H4 (cell line): ENCODE measurements at regions not wholly inside any gene's neighbourhood (a gene's known extent, or its start where the extent isn't known, plus 50 kb on each side); places are given as distances from the start of the nearest gene placed in this dataset.
"Not testable (repeated sequence)": the region's sequence is repeated elsewhere in the genome, so short reads cannot be mapped to it uniquely, and the experiment has no call there.

Experiments used
- DNase-seq: peaks from one replicate; pipeline ENCODE4 v3.0.0-alpha.2; 2015; ENCODE audit warnings: low spot score

GRCh38 chr6:11486959-11487358 lies 50.6 kb upstream of the TMEM170B start:
- DNase-seq: no peak

GRCh38 chr6:11486486-11486885 lies 51.1 kb upstream of the TMEM170B start:
- no peak for DNase-seq

GRCh38 chr6:11486051-11486450 lies 51.5 kb upstream of the TMEM170B start:
- no peak for DNase-seq

GRCh38 chr6:11485271-11485670 lies 52.3 kb upstream of the TMEM170B start:
- DNase-seq: no peak

GRCh38 chr6:11484441-11484840 lies 53.1 kb upstream of the TMEM170B start:
- DNase-seq: no peak

- no peak for DNase-seq
Measured at GRCh38 chr6:11482616-11483015, 54.9 kb upstream of the TMEM170B start.

- no peak for DNase-seq
Measured at GRCh38 chr6:11480541-11480940, 57.0 kb upstream of the TMEM170B start.

GRCh38 chr6:11479296-11479695 lies 58.3 kb upstream of the TMEM170B start:
- no peak for DNase-seq

GRCh38 chr6:11478586-11478985 lies 59.0 kb upstream of the TMEM170B start:
- no peak for DNase-seq

- no peak for DNase-seq
Measured at GRCh38 chr6:11475016-11475415, 62.5 kb upstream of the TMEM170B start.

- no peak for DNase-seq
Measured at GRCh38 chr6:11473008-11473740, 64.4 kb upstream of the TMEM170B start.

GRCh38 chr6:11471261-11471660 lies 66.3 kb upstream of the TMEM170B start:
- DNase-seq: no peak

GRCh38 chr6:11469684-11470083 lies 67.9 kb upstream of the TMEM170B start:
- no peak for DNase-seq

GRCh38 chr6:11468271-11468670 lies 69.3 kb upstream of the TMEM170B start:
- not testable (repeated sequence) for DNase-seq

GRCh38 chr6:11467364-11467763 lies 70.2 kb upstream of the TMEM170B start:
- DNase-seq: no peak

GRCh38 chr6:11463398-11463780 lies 74.2 kb upstream of the TMEM170B start:
- no peak for DNase-seq

GRCh38 chr6:11462742-11463397 lies 74.7 kb upstream of the TMEM170B start:
- DNase-seq: no peak

- no peak for DNase-seq
Measured at GRCh38 chr6:11460837-11461661, 76.5 kb upstream of the TMEM170B start.

GRCh38 chr6:11460001-11460668 lies 77.4 kb upstream of the TMEM170B start:
- DNase-seq: peak; percentile 20

GRCh38 chr6:11459079-11459610 lies 78.4 kb upstream of the TMEM170B start:
- no peak for DNase-seq

- no peak for DNase-seq
Measured at GRCh38 chr6:11458509-11458908, 79.0 kb upstream of the TMEM170B start.

GRCh38 chr6:11457422-11457821 lies 80.1 kb upstream of the TMEM170B start:
- not testable (repeated sequence) for DNase-seq
